Fibroblast of skin of abdomen (primary cell): ENCODE measurements at regions not wholly inside any gene's neighbourhood (a gene's known extent, or its start where the extent isn't known, plus 50 kb on each side); places are given as distances from the start of the nearest gene placed in this dataset.
"Not testable (repeated sequence)": the region's sequence is repeated elsewhere in the genome, so short reads cannot be mapped to it uniquely, and the experiment has no call there.

Source experiments
- DNase-seq: peaks from one replicate; pipeline ENCODE4 v3.0.0-alpha.2; 2013

GRCh38 chr16:65831903-65832666, 534.4 kb upstream of the CDH5 start:
- DNase-seq: no peak

DNA sequence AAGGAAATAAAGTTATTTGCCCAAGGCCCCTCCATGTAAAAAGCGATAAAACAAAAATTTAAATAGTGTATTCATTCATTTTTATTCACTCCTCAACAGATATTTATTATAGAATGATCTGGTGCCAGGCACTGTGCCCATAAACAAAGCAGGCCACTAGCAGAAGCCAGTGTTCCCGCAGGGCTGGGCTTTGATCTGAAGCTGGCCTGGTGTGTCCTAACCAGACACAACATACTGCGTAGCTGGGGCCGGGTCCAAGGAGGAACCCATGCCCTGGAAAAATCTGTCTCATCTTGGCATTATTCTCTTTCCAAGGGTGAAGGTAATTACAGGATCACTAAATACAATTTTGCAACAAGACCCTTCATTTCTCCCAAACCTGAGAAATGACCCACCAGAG, 537.4 kb upstream of the CDH5 start:
- no peak for DNase-seq

GRCh38 chr16:65828296-65828695, 538.2 kb upstream of the CDH5 start:
- no peak for DNase-seq

DNA sequence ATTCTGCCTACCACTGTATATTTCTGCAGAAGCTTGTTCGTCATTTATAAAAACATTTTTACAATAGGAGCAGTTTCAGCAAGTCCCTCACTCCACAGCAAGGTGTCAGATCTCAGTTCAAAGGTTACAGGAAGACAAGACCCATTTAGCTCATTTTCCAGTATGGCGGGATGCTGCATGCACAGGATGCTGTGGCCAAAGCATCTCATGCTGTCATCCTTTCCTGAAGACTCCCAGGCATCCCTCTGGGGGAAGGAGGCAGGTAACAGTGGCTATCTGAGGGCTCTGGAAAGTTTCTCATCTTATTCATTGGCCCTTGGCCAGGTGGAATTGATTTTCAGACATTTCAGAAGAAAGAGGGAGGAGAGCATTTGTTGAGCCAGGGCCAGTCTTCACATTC, 539.3 kb upstream of the CDH5 start:
- DNase-seq: no peak

GRCh38 chr16:65825191-65825856, 541.2 kb upstream of the CDH5 start:
- DNase-seq: no peak

DNA sequence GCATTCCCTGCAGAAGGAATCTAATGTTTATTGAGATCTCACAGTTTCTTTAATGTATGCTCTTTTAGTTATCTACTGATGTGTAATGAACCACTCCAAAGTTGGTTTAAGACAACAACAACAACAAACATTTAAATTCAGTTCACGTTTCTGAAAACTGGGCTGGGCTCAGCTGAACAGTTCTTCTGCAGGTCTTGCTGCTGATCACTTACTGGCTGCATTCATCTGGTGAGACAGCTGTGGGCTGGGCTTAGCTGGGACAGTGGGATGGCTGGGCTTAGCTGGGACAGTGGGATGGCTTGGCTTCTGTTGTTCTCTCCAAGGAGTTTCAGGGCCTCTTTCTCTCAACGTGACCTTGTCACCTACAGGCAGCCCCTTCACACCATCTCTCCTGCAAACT, 544.3 kb upstream of the CDH5 start:
- DNase-seq: no peak

DNA sequence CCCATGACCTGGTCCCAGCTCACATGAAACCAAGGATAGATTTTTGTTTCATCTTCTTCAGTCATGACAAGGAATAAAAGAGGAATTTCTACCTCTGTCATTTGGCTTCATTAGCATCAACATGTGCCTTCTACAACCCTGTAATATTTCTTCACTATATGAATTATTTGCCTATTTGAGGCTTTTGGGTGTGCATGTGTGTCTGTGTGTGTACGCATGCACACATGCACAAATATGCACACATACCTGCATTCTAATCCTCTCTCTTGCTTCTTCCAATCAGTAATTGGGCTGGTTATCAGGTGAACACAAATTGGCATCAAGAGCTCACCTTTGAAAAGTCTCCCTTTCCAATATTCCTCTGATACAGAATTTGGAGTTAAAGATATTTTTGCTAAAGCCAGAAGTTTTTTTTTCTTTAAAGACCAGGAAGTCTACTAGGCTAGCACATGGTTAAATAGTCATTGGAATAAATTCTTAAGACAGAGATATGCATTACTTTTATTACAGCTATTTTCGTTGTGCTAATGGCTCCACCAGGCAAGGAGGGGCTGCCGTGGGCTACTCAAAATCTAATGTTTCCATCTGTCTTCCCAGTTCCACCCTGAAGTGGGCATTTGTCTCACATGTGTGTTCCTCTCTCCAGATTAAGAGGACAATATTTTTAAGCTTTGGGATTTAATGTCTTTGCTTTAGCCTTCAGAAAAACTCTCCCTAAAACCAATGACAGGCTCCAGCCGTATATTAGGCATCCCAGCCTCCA, 547.2 kb upstream of the CDH5 start:
- no peak for DNase-seq

- no peak for DNase-seq
These were observed 548.7 kb upstream of the CDH5 start for GRCh38 chr16:65817799-65818198.

DNA sequence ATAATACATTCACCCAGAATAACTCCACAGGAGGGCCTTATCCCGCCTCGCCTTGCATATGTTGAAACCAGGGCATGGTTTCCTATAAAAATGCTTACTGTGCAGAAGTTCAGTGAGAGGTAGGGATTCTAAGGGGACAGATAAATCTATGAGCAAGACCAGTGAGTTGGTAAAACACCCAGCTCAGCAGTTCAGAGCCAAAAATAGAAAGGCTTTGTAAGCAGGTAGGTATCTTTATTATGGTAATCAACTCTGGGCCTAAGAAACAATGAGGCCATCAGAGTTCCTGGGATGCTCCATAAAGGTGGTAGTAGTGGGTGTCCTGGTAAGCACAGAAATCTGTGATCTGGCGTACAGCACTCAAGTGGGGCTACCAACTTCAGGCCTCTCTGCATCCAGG, 549.4 kb upstream of the CDH5 start:
- no peak for DNase-seq

DNA sequence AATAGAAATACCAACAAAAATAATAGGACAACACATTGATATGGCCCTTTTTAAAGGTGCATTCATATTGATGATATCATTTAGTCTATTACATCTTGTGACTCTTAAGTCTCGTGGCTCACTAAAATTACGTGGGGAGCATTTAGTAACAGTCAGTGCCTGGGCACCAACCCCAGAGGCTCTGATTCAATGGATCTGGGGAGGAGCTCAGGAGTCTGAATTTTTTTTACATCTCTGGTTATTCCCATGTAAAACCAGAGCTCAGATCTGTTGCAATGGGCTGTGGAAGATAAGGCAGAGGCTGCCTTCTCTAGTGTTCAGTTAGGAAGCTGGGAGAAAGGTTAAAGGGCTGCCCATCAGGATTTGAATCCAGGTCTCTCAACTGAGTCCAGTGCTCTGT, 549.9 kb upstream of the CDH5 start:
- no peak for DNase-seq

DNA sequence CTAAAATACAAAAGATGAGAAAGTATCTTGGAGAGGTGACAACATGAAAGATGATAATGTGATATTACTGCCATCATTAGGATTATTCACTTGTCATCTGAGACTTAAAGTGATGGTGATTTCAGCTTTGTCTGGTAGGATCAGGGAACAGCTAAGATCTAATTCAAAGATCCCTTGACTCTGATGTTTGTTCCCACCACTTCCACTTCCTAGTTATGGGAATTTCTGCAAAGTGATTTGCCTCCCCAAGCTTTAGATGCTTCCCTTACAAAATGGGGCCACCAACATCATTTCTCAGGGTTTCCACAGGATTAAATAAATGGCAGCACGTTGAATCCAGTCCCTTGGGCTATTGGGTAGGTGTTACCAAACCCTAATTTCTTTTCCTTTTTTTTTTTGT, 550.8 kb upstream of the CDH5 start:
- no peak for DNase-seq

GRCh38 chr16:65813879-65814278, 552.6 kb upstream of the CDH5 start:
- DNase-seq: not testable (repeated sequence)

GRCh38 chr16:65809627-65810026, 556.9 kb upstream of the CDH5 start:
- no peak for DNase-seq

- DNase-seq: no peak
These were observed 557.7 kb upstream of the CDH5 start for GRCh38 chr16:65808790-65809189.

DNA sequence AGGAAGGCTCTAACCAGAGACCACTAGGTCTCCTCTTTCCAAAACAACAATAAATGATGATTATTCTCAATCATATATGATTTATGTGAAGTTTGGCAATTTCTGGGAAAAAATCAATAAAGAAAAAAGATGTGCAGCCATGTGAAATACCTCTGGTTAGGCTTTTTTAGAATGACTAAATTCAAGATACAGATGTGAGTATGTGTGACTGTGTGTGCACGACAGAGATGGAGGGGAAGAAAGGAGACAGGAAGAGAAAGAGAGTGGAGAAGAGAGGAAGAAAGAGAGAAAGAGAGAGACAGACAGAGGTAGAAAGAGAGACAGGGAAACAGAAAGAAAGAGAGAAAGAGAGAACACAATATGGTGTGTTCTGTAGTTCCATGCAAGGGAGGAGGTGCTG, 558.6 kb upstream of the CDH5 start:
- no peak for DNase-seq

GRCh38 chr16:65805704-65806103, 560.8 kb upstream of the CDH5 start:
- DNase-seq: not testable (repeated sequence)

- DNase-seq: no peak
These were observed 570.0 kb upstream of the CDH5 start for GRCh38 chr16:65796481-65796880.

DNA sequence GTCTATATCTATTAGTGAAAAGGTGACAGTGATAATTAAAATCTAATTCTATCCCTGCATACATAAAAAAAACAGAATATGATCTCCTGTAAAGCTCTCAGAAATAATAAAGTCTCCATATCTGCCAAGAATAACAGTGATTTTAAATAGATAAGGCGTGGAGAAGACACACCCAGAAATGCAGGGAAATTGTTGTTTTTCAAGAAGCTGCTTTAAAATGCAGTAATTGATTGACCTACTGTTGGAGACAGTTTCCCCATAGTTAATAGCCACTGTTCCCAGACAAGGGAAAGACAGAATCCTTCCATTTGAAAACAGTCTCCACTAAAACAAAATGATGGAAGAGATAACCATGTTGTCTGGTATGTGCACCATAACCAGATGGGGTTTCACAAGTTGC, 571.5 kb upstream of the CDH5 start:
- no peak for DNase-seq

- no peak for DNase-seq
These were observed 572.7 kb upstream of the CDH5 start for GRCh38 chr16:65793781-65794180.

DNA sequence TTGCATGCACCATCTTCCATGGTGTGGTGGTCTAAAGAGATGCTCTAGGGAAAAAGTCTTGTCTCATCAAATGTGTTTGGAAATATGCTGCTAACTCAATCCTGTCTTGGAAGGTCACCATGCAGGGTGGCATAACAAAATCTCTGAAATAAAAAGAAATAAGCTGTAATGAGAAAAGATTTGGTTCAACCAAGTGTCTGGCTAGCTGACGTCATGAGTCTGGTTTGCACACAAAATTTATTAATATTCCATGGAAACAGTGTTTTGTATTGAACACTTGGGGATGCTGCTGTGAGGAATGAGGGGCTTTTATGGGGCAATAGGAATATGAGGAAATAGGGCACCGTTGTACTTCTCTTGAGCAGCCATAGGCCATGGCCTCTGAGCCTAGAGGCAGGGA, 575.7 kb upstream of the CDH5 start:
- DNase-seq: no peak

DNA sequence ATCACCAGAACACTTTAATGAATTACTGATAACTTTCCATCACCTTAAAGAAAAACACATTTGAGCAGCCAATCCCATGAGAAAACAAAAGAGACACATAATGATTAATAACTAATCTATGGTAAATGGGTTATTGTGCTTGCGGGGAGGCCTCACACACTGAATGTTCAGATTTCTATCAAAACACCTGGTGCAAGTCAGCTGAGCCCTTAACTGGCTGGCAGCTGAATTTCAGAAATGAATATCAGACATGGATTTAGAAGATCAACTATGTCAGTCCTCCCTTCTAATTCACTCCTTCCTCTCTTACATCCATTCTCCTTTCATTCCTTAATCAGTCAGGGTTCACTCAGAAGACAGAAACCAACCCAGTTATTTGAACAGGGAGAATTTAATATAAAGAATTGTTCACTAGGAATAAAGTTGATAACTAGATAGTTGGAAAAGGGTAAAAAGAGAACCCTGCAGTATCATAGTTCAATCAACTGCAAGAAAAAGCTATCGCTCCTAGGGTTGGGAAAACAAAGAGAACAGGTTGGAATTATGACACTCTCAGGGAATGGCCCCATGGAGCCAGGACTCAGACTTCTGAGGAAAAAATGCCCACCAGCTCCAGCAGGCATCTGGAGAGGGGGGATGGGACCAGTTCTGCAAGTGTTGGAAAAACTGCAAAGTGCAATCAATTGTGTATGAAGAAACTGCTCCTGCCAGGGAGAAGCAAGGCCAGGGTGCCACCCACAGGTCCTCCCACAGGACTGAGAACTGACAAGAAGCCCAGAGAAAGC, 577.1 kb upstream of the CDH5 start:
- DNase-seq: no peak

- DNase-seq: no peak
These were observed 577.9 kb upstream of the CDH5 start for GRCh38 chr16:65788434-65789140.
